Natural killer cell (primary cell): ENCODE measurements at regions not wholly inside any gene's neighbourhood (a gene's known extent, or its start where the extent isn't known, plus 50 kb on each side); places are given as distances from the start of the nearest gene placed in this dataset.

Experiments used
- ATAC-seq, 3 donors: fragments of 150-1000 bp in 2 of 3; fragments of 200-7000 bp in 1 of 3; cut with Tn5 transposase; 1 replicate in 1 of 3; 2 replicates in 2 of 3; pipeline ENCODE4 v1.10.0; 2021; ENCODE audit warnings: mild to moderate bottlenecking in 2 of 3, moderate library complexity in 2 of 3
- DNase-seq, 2 donors: peaks; one replicate each; pipeline versions ENCODE4 v3.0.0 to v3.0.0-alpha.2; 2013 to 2021; ENCODE audit warnings: mixed read lengths in 1 of 2
- H3K27ac ChIP-seq: one replicate; pipeline ENCODE4 v1.5.1; 2013; ENCODE audit warnings: mild to moderate bottlenecking, low read length
- H3K27me3 ChIP-seq: one replicate; pipeline ENCODE4 v1.6.1; 2013; ENCODE audit warnings: low read length; ENCODE audit not compliant: control insufficient read depth, insufficient read depth
- H3K36me3 ChIP-seq: one replicate; pipeline ENCODE4 v1.6.1; 2013; ENCODE audit warnings: low read length; ENCODE audit not compliant: control insufficient read depth, insufficient read depth
- H3K4me1 ChIP-seq: one replicate; pipeline ENCODE4 v1.6.1; 2013; ENCODE audit warnings: low read length; ENCODE audit not compliant: control insufficient read depth, insufficient read depth
- H3K4me3 ChIP-seq: one replicate; pipeline ENCODE4 v1.5.1; 2013; ENCODE audit warnings: low read length
- H3K9me3 ChIP-seq: one replicate; pipeline ENCODE4 v1.6.1; 2013; ENCODE audit warnings: low read length; ENCODE audit not compliant: control insufficient read depth, insufficient read depth
- H3K27ac Mint-ChIP-seq, 2 donors: one replicate each; pipeline ENCODE4 v1.8.0; 2022; ENCODE audit warnings: mild to moderate bottlenecking in 2 of 2, mixed read lengths in 2 of 2, moderate library complexity in 1 of 2
- H3K27me3 Mint-ChIP-seq, 2 donors: one replicate each; pipeline ENCODE4 v1.8.0; 2022; ENCODE audit warnings: low read depth in 2 of 2, mixed read lengths in 2 of 2
- H3K36me3 Mint-ChIP-seq: one replicate; pipeline ENCODE4 v1.8.0; 2022; ENCODE audit warnings: mixed read lengths
- H3K4me1 Mint-ChIP-seq, 2 donors: one replicate each; pipeline ENCODE4 v1.8.0; 2022; ENCODE audit warnings: mixed read lengths in 2 of 2
- H3K4me3 Mint-ChIP-seq: one replicate; pipeline ENCODE4 v1.8.0; 2022; ENCODE audit warnings: mild to moderate bottlenecking, moderate library complexity, mixed read lengths
- H3K9me3 Mint-ChIP-seq, 2 donors: one replicate each; pipeline ENCODE4 v1.8.0; 2022; ENCODE audit warnings: mixed read lengths in 2 of 2
- WGBS: methylation state at CpG from one replicate; pipeline ENCODE4 v1.1.7; 2013; ENCODE audit warnings: missing lambda C conversion rate; ENCODE audit not compliant: insufficient coverage; 5-methylcytosine and 5-hydroxymethylcytosine counted together
- intact Hi-C: fragments of 100-400 bp; cut with micrococcal nuclease; formaldehyde crosslinking; loops from one replicate; pipeline ENCODE4 v1.14.2; 2022
- TF ChIP-seq, protein P1 (sequence below): fragments of 200-600 bp; IDR thresholded peaks from one replicate; pipeline ENCODE4 v1.8.0; 2022; ENCODE audit warnings: antibody characterized with exemption

GRCh38 chr6:6714118-6714897 is 125.8 kb downstream of the LY86 start:
- 89% methylated on average over 12 of the region's 12 CpGs for WGBS
- Histone ChIP-seq H3K4me3 (no peak overlapping the region), H3K36me3 (no peaks in the 10 kb centered on the region), H3K9me3 (no peaks in the 10 kb centered on the region), H3K27ac (no peak overlapping the region), H3K27me3 (peaks cover 5% of the 10 kb centered on the region), H3K4me1 (peaks cover 19% of the 10 kb centered on the region)
- Mint-ChIP-seq H3K4me3 (no peak overlapping the region), H3K27ac (no peak overlapping the region), H3K9me3 (no peaks in the 10 kb centered on the region), H3K36me3 (no peaks in the 10 kb centered on the region), H3K4me1 (peaks cover 15 to 22% of the 10 kb centered on the region in 2 donors), H3K27me3 (peaks cover 30 to 55% of the 10 kb centered on the region in 2 donors)
- no peak for ATAC-seq
- no peak for DNase-seq
- TF ChIP-seq, protein P1, sequence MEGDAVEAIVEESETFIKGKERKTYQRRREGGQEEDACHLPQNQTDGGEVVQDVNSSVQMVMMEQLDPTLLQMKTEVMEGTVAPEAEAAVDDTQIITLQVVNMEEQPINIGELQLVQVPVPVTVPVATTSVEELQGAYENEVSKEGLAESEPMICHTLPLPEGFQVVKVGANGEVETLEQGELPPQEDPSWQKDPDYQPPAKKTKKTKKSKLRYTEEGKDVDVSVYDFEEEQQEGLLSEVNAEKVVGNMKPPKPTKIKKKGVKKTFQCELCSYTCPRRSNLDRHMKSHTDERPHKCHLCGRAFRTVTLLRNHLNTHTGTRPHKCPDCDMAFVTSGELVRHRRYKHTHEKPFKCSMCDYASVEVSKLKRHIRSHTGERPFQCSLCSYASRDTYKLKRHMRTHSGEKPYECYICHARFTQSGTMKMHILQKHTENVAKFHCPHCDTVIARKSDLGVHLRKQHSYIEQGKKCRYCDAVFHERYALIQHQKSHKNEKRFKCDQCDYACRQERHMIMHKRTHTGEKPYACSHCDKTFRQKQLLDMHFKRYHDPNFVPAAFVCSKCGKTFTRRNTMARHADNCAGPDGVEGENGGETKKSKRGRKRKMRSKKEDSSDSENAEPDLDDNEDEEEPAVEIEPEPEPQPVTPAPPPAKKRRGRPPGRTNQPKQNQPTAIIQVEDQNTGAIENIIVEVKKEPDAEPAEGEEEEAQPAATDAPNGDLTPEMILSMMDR = no peak
- intact Hi-C loops = no loop called here

- no peak for ATAC-seq
- Mint-ChIP-seq H3K4me3 (no peak overlapping the region), H3K27ac (no peak overlapping the region), H3K4me1 (peaks cover 15 to 22% of the 10 kb centered on the region in 2 donors), H3K27me3 (peaks cover 28 to 56% of the 10 kb centered on the region in 2 donors), H3K36me3 (no peaks in the 10 kb centered on the region), H3K9me3 (no peaks in the 10 kb centered on the region)
- Histone ChIP-seq H3K4me1 (peaks cover 19% of the 10 kb centered on the region), H3K27ac (no peak overlapping the region), H3K36me3 (no peaks in the 10 kb centered on the region), H3K4me3 (no peak overlapping the region), H3K27me3 (peaks cover 5% of the 10 kb centered on the region), H3K9me3 (no peaks in the 10 kb centered on the region)
- DNase-seq = no peak
- 89% methylated on average over 7 of the region's 7 CpGs for WGBS
- TF ChIP-seq, protein P1 = no peak
- intact Hi-C loops = no loop called here
These were observed 126.4 kb downstream of the LY86 start for GRCh38 chr6:6714953-6715352.

DNA sequence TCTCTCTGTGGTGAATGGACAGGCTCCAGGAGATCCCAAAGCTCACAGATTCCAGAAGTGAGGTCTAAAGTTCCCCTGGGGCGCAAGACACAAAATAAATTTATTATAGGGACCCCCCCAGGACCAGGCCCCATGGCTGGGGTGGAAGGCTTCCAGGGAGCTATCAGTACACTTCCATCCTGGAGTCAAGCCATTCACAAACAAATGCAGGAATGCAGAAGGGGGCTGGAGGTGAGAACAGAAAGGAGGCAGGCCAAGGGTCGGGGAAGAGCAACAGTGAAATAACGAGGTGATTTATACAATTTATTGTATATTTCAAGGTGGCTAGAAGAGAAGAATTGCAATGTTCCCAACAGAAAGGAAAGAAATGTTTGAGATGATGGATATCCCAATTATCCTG is 126.9 kb downstream of the LY86 start:
- peaks cover 5% of the 10 kb centered on the region for H3K27me3 ChIP-seq
- 86% methylated on average over 3 of the region's 3 CpGs for WGBS
- DNase-seq = no peak
- H3K36me3 ChIP-seq = no peaks in the 10 kb centered on the region
- Mint-ChIP-seq H3K36me3 (no peaks in the 10 kb centered on the region), H3K4me3 (no peak overlapping the region), H3K4me1 (peaks cover 15 to 22% of the 10 kb centered on the region in 2 donors), H3K27ac (no peak overlapping the region), H3K9me3 (no peaks in the 10 kb centered on the region), H3K27me3 (peaks cover 23 to 51% of the 10 kb centered on the region in 2 donors)
- no peak for ATAC-seq
- TF ChIP-seq, protein P1 = no peak
- H3K27ac ChIP-seq = no peak overlapping the region
- intact Hi-C loops = no loop called here
- no peaks in the 10 kb centered on the region for H3K9me3 ChIP-seq
- H3K4me1 ChIP-seq = peaks cover 19% of the 10 kb centered on the region
- no peak overlapping the region for H3K4me3 ChIP-seq
